ENCODE measurements at regions not wholly inside any gene's neighbourhood (a gene's known extent, or its start where the extent isn't known, plus 50 kb on each side); places are given as distances from the start of the nearest gene placed in this dataset.

- Histone ChIP-seq H3K4me1 (replicated peaks in 1 of 2) (no peaks in the 10 kb centered on the region), H3K27ac (no peak overlapping the region), H3K36me3 (replicated peaks in 1 of 2) (no peaks in the 10 kb centered on the region), H3K9me3 (replicated peaks in 1 of 3) (no peaks in the 10 kb centered on the region), H3K4me3 (no peak overlapping the region), H3K27me3 (no peaks in the 10 kb centered on the region)
- intact Hi-C loops (cut with DNase I), result no loop called here
- no peak for DNase-seq
- TF ChIP-seq, protein P1, sequence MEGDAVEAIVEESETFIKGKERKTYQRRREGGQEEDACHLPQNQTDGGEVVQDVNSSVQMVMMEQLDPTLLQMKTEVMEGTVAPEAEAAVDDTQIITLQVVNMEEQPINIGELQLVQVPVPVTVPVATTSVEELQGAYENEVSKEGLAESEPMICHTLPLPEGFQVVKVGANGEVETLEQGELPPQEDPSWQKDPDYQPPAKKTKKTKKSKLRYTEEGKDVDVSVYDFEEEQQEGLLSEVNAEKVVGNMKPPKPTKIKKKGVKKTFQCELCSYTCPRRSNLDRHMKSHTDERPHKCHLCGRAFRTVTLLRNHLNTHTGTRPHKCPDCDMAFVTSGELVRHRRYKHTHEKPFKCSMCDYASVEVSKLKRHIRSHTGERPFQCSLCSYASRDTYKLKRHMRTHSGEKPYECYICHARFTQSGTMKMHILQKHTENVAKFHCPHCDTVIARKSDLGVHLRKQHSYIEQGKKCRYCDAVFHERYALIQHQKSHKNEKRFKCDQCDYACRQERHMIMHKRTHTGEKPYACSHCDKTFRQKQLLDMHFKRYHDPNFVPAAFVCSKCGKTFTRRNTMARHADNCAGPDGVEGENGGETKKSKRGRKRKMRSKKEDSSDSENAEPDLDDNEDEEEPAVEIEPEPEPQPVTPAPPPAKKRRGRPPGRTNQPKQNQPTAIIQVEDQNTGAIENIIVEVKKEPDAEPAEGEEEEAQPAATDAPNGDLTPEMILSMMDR (IDR thresholded peaks at IDR 0.05), result no peak
- no peak for TF ChIP-seq POLR2A (IDR thresholded peaks at IDR 0.05)
- WGBS, 4 donors, result 78 to 93% (median 90%) methylated on average over 6 of the region's 6 CpGs
These were observed 746.2 kb downstream of the TUSC7 start for GRCh38 chr3:117455782-117456181.

DNA sequence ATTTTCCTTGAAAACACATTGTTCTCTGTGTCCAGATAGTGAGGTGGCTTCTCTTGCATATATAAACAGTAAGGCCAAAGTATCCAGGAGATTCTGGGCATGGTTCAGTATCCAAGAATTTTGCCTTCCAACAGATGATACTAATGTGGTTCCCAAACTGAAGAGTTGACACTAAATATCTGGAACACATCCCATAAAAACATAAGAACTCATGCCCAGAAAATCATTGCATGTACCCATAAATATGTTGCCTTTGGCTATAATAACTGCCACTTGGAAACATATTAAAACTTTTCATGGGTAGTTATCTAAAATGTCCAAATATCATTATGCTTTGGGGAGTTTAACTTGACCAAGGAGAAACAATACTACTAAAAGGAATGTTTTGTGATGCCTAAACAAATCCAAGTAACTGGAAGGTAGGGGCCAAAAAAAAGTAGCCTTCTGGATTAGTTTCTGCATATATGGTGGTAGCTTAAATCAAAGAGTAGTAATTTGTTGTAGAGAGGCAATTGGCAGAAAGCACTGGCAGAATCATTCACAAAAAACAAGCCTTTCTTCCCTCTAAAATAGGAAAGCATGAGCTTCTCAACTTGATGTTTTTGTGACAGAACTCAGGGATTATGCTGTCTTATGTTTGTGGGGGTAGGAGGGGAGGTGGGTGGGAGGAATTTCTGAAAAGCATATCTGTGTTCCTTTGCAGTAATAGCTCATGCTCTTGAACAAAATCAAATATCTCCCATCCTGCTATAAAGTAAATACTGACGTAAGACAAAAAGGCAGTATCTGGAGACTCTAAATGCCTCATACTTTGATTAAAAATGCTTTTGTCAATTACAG is 753.9 kb downstream of the TUSC7 start:
- Histone ChIP-seq H3K27ac (no peak overlapping the region), H3K9me3 (replicated peaks in 1 of 3) (no peaks in the 10 kb centered on the region), H3K4me3 (no peak overlapping the region), H3K36me3 (replicated peaks in 1 of 2) (no peaks in the 10 kb centered on the region), H3K27me3 (no peaks in the 10 kb centered on the region), H3K4me1 (replicated peaks in 1 of 2) (no peaks in the 10 kb centered on the region)
- no peak for DNase-seq
- intact Hi-C loops (cut with DNase I), result no loop called here
- WGBS, 4 donors, result 81 to 90% (median 87%) methylated on average over 1 of the region's 1 CpG
- TF ChIP-seq, protein P1 (IDR thresholded peaks at IDR 0.05), result no peak
- no peak for TF ChIP-seq POLR2A (IDR thresholded peaks at IDR 0.05)

DNA sequence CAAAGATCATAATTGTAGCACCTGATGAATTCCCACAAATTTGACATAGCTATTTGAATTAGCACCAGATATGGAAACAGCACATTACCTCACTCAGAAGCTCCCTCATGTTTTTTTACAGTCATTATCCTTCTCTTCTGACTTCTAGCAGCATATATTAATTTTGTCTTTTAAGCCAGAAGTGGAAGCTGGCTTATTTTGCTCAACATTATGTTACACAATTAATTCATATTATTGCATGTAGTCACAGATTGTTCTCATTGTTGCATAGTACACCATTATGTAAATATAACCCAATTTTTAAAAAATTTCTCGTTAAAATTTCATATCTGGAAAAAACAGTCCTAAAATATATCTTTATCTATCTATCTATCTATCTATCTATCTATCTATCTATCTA is 762.3 kb downstream of the TUSC7 start:
- DNase-seq, result no peak
- H3K9me3 ChIP-seq (replicated peaks in 1 of 3), result no peaks in the 10 kb centered on the region
- intact Hi-C loops (cut with DNase I), result no loop called here
- no peak overlapping the region for H3K4me3 ChIP-seq
- H3K27me3 ChIP-seq, result no peaks in the 10 kb centered on the region
- no peak overlapping the region for H3K27ac ChIP-seq
- H3K36me3 ChIP-seq (replicated peaks in 1 of 2), result no peaks in the 10 kb centered on the region
- no peaks in the 10 kb centered on the region for H3K4me1 ChIP-seq (replicated peaks in 1 of 2)
- WGBS, 4 donors, result 33 to 54% (median 44%) methylated on average over 1 of the region's 1 CpG
- TF ChIP-seq, protein P1 (IDR thresholded peaks at IDR 0.05), result no peak
- TF ChIP-seq POLR2A (IDR thresholded peaks at IDR 0.05), result no peak

- TF ChIP-seq, protein P1 (IDR thresholded peaks at IDR 0.05), result no peak
- no peak for TF ChIP-seq POLR2A (IDR thresholded peaks at IDR 0.05)
- intact Hi-C loops (cut with DNase I), result no loop called here
- no peak for DNase-seq
- 70 to 79% (median 78%) methylated on average over 8 of the region's 8 CpGs for WGBS, 4 donors
- no peaks in the 10 kb centered on the region for H3K36me3 ChIP-seq (replicated peaks in 1 of 2)
- no peaks in the 10 kb centered on the region for H3K9me3 ChIP-seq (replicated peaks in 1 of 3)
- H3K27ac ChIP-seq, result no peak overlapping the region
- H3K4me1 ChIP-seq (replicated peaks in 1 of 2), result no peaks in the 10 kb centered on the region
- no peaks in the 10 kb centered on the region for H3K27me3 ChIP-seq
- no peak overlapping the region for H3K4me3 ChIP-seq
These were observed 764.5 kb downstream of the TUSC7 start for GRCh38 chr3:117473981-117474538.

Data from adrenal gland (tissue), 9 donors.